ENCODE measurements at regions not wholly inside any gene's neighbourhood (a gene's known extent, or its start where the extent isn't known, plus 50 kb on each side); places are given as distances from the start of the nearest gene placed in this dataset.

DNA sequence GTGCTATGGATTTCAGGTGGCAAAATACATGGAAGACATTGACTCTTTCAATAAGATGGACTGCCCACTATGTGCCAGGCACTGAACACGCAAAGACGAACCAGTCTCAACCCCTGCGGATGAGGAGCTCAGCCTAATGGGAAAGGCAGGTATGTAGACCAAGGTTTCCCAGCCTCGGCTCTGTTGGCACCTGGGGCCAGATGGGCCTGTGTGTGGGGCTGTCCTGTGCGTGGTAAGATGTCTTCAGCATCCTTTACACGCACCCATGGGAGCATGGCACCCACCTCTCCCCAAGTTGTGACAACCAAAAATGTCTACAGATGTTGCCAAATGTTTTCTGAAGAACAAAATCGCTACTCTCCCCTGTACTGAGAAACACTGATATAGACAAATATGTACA lies 82.6 kb upstream of the FOXQ1 start:
- Histone ChIP-seq H3K9me2 (ENCODE audit: insufficient read depth) (no peaks in the 10 kb centered on the region), H3K4me1 (ENCODE audit: control insufficient read depth in 1 of 2, insufficient read depth in 2 of 2, low read length in 2 of 2) (no peaks in the 10 kb centered on the region), H3K27me3 (ENCODE audit: insufficient read depth, low read length) (peaks cover 19% of the 10 kb centered on the region; the same call in 1 of the 2 replicates), H3K4me2 (ENCODE audit: low read length) (no peak overlapping the region), H3K9me3 (ENCODE audit: control insufficient read depth in 1 of 2, insufficient read depth in 1 of 2, low read depth in 1 of 2, low read length in 2 of 2) (no peaks in the 10 kb centered on the region), H3K79me2 (ENCODE audit: insufficient read depth, low read length) (no peaks in the 10 kb centered on the region), H4K20me1 (ENCODE audit: insufficient read depth) (no peaks in the 10 kb centered on the region), H3K27ac (ENCODE audit: low read depth, low read length) (no peak overlapping the region), H3K36me3 (ENCODE audit: control insufficient read depth in 1 of 2, insufficient read depth in 2 of 2, low read length in 2 of 2) (no peaks in the 10 kb centered on the region), H3K9ac (ENCODE audit: low read length) (no peak overlapping the region), H2AFZ (ENCODE audit: low read depth, low read length, poor library complexity, severe bottlenecking) (no peak overlapping the region), H3K4me3 (replicated peaks in 1 of 2; ENCODE audit: low read depth in 1 of 2, low read length in 2 of 2) (no peak overlapping the region)
- DNase-seq (ENCODE audit: low read depth, low spot score) = no peak
- TF ChIP-seq CBX3 (IDR thresholded peaks at IDR 0.05; ENCODE audit: low read depth) (no peak), SIN3A (IDR thresholded peaks at IDR 0.05; ENCODE audit: low read depth) (no peak), ZNF274 (IDR thresholded peaks at IDR 0.05; ENCODE audit: low read depth, low read length) (no peak), ZFX (IDR thresholded peaks at IDR 0.05) (no peak), FOSL1 (IDR thresholded peaks at IDR 0.05; ENCODE audit: low read depth) (no peak), RAD21 (IDR thresholded peaks at IDR 0.05; ENCODE audit: low read depth) (no peak), TCF7L2 (IDR thresholded peaks at IDR 0.05; ENCODE audit: borderline replicate concordance, extremely low read depth, insufficient read depth, insufficient read length) (no peak), POLR2A (IDR thresholded peaks at IDR 0.05; ENCODE audit: borderline replicate concordance, extremely low read depth, insufficient read depth, insufficient read length) (no peak)
- TF ChIP-seq, protein P1, sequence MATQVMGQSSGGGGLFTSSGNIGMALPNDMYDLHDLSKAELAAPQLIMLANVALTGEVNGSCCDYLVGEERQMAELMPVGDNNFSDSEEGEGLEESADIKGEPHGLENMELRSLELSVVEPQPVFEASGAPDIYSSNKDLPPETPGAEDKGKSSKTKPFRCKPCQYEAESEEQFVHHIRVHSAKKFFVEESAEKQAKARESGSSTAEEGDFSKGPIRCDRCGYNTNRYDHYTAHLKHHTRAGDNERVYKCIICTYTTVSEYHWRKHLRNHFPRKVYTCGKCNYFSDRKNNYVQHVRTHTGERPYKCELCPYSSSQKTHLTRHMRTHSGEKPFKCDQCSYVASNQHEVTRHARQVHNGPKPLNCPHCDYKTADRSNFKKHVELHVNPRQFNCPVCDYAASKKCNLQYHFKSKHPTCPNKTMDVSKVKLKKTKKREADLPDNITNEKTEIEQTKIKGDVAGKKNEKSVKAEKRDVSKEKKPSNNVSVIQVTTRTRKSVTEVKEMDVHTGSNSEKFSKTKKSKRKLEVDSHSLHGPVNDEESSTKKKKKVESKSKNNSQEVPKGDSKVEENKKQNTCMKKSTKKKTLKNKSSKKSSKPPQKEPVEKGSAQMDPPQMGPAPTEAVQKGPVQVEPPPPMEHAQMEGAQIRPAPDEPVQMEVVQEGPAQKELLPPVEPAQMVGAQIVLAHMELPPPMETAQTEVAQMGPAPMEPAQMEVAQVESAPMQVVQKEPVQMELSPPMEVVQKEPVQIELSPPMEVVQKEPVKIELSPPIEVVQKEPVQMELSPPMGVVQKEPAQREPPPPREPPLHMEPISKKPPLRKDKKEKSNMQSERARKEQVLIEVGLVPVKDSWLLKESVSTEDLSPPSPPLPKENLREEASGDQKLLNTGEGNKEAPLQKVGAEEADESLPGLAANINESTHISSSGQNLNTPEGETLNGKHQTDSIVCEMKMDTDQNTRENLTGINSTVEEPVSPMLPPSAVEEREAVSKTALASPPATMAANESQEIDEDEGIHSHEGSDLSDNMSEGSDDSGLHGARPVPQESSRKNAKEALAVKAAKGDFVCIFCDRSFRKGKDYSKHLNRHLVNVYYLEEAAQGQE (IDR thresholded peaks at IDR 0.05; ENCODE audit: low read depth) = no peak
- ChIA-PET CTCF (no interaction called here), RAD21 (ENCODE audit: low non-redundant PET in 1 of 2, low total read pairs in 2 of 2, uncharacterized antibody in 2 of 2, unreplicated experiment in 2 of 2) (no interaction called here), POLR2A (no interaction called here)
- no TSS peak for BruUV-seq (replicated peaks)
- intact Hi-C loops (cut with micrococcal nuclease) = no loop called here
- no peak for ATAC-seq
